ENCODE measurements at regions not wholly inside any gene's neighbourhood (a gene's known extent, or its start where the extent isn't known, plus 50 kb on each side); places are given as distances from the start of the nearest gene placed in this dataset.
A peak's percentile ranks its signal among the peaks of the same experiment; 100 is the strongest.

DNA sequence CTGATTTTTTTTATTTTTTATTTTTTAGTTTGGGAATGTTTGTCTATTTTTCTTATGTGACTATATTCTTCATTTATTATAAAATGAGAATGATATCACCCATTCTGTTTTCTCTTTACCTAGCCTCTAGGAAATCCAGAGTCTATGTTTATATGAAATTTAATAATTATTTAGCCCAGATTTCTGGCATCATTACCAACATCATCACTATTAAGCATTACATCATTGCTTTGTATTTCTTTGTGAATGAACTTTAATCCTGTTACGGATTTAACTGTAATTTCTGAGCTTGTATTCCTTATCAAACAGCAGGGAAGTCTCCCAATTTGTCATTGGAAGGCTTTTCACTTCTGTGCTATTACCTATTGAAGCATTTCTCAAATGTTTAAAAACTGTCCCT is 72.7 kb upstream of the NOX3 start:
- Histone ChIP-seq H3K79me1 (ENCODE audit: low read depth in 1 of 2, low read length in 2 of 2) (no peaks in the 10 kb centered on the region), H4K5ac (ENCODE audit: low read depth, low read length) (peak overlapping the region; percentile 85; the same call in 1 of the 2 replicates), H4K20me1 (ENCODE audit: insufficient read depth, low read length) (no peaks in the 10 kb centered on the region), H2BK15ac (ENCODE audit: low read depth, low read length) (0 out of 3 replicates have a peak overlapping the region, but pooled peaks have one; percentile 49), H3K4me1 (ENCODE audit: control insufficient read depth, insufficient read depth, low read length) (peaks cover 3% of the 10 kb centered on the region; the same call in 1 of the 2 replicates), H4K8ac (ENCODE audit: low read depth in 2 of 2, low read length in 2 of 2) (peak overlapping the region in 1 of 2 experiments; percentile 67; a peak in 3 of 4 replicates), H3K14ac (replicated peaks; ENCODE audit: low read depth, low read length) (peak overlapping the region; percentile 58; the same call in 1 of the 2 replicates), H4K91ac (ENCODE audit: insufficient read depth, low read depth, low read length) (no peak overlapping the region), H2BK120ac (ENCODE audit: low read depth, low read length) (peak overlapping the region; percentile 85), H3K23ac (ENCODE audit: low read depth, low read length) (peak overlapping the region; percentile 2; the same call in 1 of the 2 replicates), H2BK5ac (ENCODE audit: low read depth, low read length, poor library complexity, severe bottlenecking) (peak overlapping the region; percentile 95), H3K4me2 (ENCODE audit: low read depth, low read length) (no peak overlapping the region), H3K36me3 (ENCODE audit: control insufficient read depth, insufficient read depth, low read length) (no peaks in the 10 kb centered on the region), H3K9me3 (ENCODE audit: control insufficient read depth, insufficient read depth, low read length) (no peaks in the 10 kb centered on the region), H2AK9ac (replicated peaks; ENCODE audit: low read depth, low read length, poor library complexity) (no peak overlapping the region), H3K9ac (ENCODE audit: low read depth, low read length) (no peak overlapping the region), H2AK5ac (ENCODE audit: low read depth, low read length) (peak overlapping the region; percentile 30; the same call in 1 of the 2 replicates), H3K27ac (ENCODE audit: insufficient read depth, low read length) (no peak overlapping the region), H3K27me3 (ENCODE audit: control insufficient read depth, insufficient read depth, low read length) (no peaks in the 10 kb centered on the region), H3K56ac (ENCODE audit: extremely low read depth, insufficient read depth, low read length) (no peak overlapping the region), H3K4me3 (ENCODE audit: insufficient read depth, low read depth, low read length) (no peak overlapping the region), H2BK20ac (ENCODE audit: low read depth, low read length) (peak overlapping the region; percentile 40; the same call in 1 of the 2 replicates), H3K9me1 (ENCODE audit: insufficient read depth, low read length) (no peaks in the 10 kb centered on the region), H2AFZ (replicated peaks; ENCODE audit: low read length, poor library complexity) (no peak overlapping the region), H3K18ac (ENCODE audit: low read depth, low read length) (peak overlapping the region; percentile 47; the same call in 1 of the 2 replicates), H3K4ac (ENCODE audit: low read depth, low read length) (peak overlapping the region; percentile 26; the same call in 1 of the 2 replicates)
- POLR2A ChIA-PET (ENCODE audit: unreplicated experiment): no interaction called here
- intact Hi-C loops (cut with micrococcal nuclease) (no loop called here), in situ Hi-C loops (cut with MboI; ENCODE audit: low sequenced_read_pairs) (loop anchor here (10.0 kb wide), 1 partner anchor 204 kb away; no protein-coding TSS in a partner anchor), dilution Hi-C loops (cut with HindIII; ENCODE audit: low sequenced_read_pairs, unreplicated experiment) (no loop called here)
- ATAC-seq (ENCODE audit: low read depth) (no peak), DNase-seq (no peak)
- CTCF ChIA-PET: no interaction called here
- WGBS, 2 experiments (ENCODE audit: extremely low coverage in 2 of 2, insufficient read length in 1 of 2): no CpG with 5 or more reads among the region's 1 CpG
- BruUV-seq (replicated peaks): no TSS peak
- TF ChIP-seq RFX5 (IDR thresholded peaks at IDR 0.05; ENCODE audit: low read depth, low read length): no peak
- TF ChIP-seq NFE2L2 (IDR thresholded peaks at IDR 0.05; ENCODE audit: low read depth, low read length): no peak
- TF ChIP-seq MAFK (IDR thresholded peaks at IDR 0.05; ENCODE audit: low read depth, low read length): no peak
- TF ChIP-seq SMC3 (IDR thresholded peaks at IDR 0.05; ENCODE audit: low read depth, low read length): no peak
- TF ChIP-seq, protein P1, sequence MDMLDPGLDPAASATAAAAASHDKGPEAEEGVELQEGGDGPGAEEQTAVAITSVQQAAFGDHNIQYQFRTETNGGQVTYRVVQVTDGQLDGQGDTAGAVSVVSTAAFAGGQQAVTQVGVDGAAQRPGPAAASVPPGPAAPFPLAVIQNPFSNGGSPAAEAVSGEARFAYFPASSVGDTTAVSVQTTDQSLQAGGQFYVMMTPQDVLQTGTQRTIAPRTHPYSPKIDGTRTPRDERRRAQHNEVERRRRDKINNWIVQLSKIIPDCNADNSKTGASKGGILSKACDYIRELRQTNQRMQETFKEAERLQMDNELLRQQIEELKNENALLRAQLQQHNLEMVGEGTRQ (IDR thresholded peaks at IDR 0.05; ENCODE audit: low read depth, low read length): no peak
- TF ChIP-seq, protein P2, sequence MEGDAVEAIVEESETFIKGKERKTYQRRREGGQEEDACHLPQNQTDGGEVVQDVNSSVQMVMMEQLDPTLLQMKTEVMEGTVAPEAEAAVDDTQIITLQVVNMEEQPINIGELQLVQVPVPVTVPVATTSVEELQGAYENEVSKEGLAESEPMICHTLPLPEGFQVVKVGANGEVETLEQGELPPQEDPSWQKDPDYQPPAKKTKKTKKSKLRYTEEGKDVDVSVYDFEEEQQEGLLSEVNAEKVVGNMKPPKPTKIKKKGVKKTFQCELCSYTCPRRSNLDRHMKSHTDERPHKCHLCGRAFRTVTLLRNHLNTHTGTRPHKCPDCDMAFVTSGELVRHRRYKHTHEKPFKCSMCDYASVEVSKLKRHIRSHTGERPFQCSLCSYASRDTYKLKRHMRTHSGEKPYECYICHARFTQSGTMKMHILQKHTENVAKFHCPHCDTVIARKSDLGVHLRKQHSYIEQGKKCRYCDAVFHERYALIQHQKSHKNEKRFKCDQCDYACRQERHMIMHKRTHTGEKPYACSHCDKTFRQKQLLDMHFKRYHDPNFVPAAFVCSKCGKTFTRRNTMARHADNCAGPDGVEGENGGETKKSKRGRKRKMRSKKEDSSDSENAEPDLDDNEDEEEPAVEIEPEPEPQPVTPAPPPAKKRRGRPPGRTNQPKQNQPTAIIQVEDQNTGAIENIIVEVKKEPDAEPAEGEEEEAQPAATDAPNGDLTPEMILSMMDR (conservative IDR thresholded peaks at IDR 0.05; ENCODE audit: low read depth, low read length): no peak
- TF ChIP-seq FOS (IDR thresholded peaks at IDR 0.05; ENCODE audit: low read depth, low read length): no peak
- TF ChIP-seq POLR2A (IDR thresholded peaks at IDR 0.05; ENCODE audit: low read depth, low read length): no peak
- TF ChIP-seq CHD1 (IDR thresholded peaks at IDR 0.05; ENCODE audit: low read depth, low read length): no peak
- no peak for TF ChIP-seq MXI1 (IDR thresholded peaks at IDR 0.05; ENCODE audit: borderline replicate concordance, low read depth, low read length)
- TF ChIP-seq CEBPB (IDR thresholded peaks at IDR 0.05; ENCODE audit: low read depth, low read length): no peak
